ENCODE measurements at regions not wholly inside any gene's neighbourhood (a gene's known extent, or its start where the extent isn't known, plus 50 kb on each side); places are given as distances from the start of the nearest gene placed in this dataset.

GRCh38 chrX:42450228-42450627 is 327.7 kb downstream of the PPP1R2C start:
- no peaks in the 10 kb centered on the region for H3K9me2 ChIP-seq (replicated peaks; ENCODE audit: insufficient read depth, low read length)
- H3K4me3 ChIP-seq (ENCODE audit: low read length): no peak overlapping the region
- no peak overlapping the region for H3K27ac ChIP-seq (ENCODE audit: low read length)
- no peaks in the 10 kb centered on the region for H4K20me1 ChIP-seq (ENCODE audit: insufficient read depth, low read depth, low read length)
- no peak for DNase-seq
- H3K4me2 ChIP-seq (ENCODE audit: low read depth, low read length, poor library complexity, severe bottlenecking): no peak overlapping the region
- no peaks in the 10 kb centered on the region for H3K27me3 ChIP-seq (ENCODE audit: low read length)
- H3K36me3 ChIP-seq (ENCODE audit: insufficient read depth, low read length): no peaks in the 10 kb centered on the region
- H2AFZ ChIP-seq (ENCODE audit: low read length): no peak overlapping the region
- no peaks in the 10 kb centered on the region for H3K4me1 ChIP-seq (ENCODE audit: low read length)
- H3K9me3 ChIP-seq (ENCODE audit: low read length): peaks cover 3% of the 10 kb centered on the region
- H3K9ac ChIP-seq (ENCODE audit: low read length): no peak overlapping the region
- no peaks in the 10 kb centered on the region for H3K79me2 ChIP-seq (ENCODE audit: low read length)

GRCh38 chrX:42443267-42443666 is 334.7 kb downstream of the PPP1R2C start:
- no peaks in the 10 kb centered on the region for H3K36me3 ChIP-seq (ENCODE audit: insufficient read depth, low read length)
- no peak overlapping the region for H3K4me3 ChIP-seq (ENCODE audit: low read length)
- no peak overlapping the region for H2AFZ ChIP-seq (ENCODE audit: low read length)
- no peak overlapping the region for H3K4me2 ChIP-seq (ENCODE audit: low read depth, low read length, poor library complexity, severe bottlenecking)
- no peaks in the 10 kb centered on the region for H4K20me1 ChIP-seq (ENCODE audit: insufficient read depth, low read depth, low read length)
- no peaks in the 10 kb centered on the region for H3K79me2 ChIP-seq (ENCODE audit: low read length)
- H3K9me3 ChIP-seq (ENCODE audit: low read length): peaks cover 14% of the 10 kb centered on the region
- no peak overlapping the region for H3K9ac ChIP-seq (ENCODE audit: low read length)
- no peaks in the 10 kb centered on the region for H3K9me2 ChIP-seq (replicated peaks; ENCODE audit: insufficient read depth, low read length)
- no peaks in the 10 kb centered on the region for H3K27me3 ChIP-seq (ENCODE audit: low read length)
- H3K27ac ChIP-seq (ENCODE audit: low read length): no peak overlapping the region
- no peak for DNase-seq
- no peaks in the 10 kb centered on the region for H3K4me1 ChIP-seq (ENCODE audit: low read length)

- H3K9me2 ChIP-seq (replicated peaks; ENCODE audit: insufficient read depth, low read length): no peaks in the 10 kb centered on the region
- no peaks in the 10 kb centered on the region for H3K79me2 ChIP-seq (ENCODE audit: low read length)
- no peaks in the 10 kb centered on the region for H3K27me3 ChIP-seq (ENCODE audit: low read length)
- H3K9me3 ChIP-seq (ENCODE audit: low read length): peaks cover 14% of the 10 kb centered on the region
- H3K9ac ChIP-seq (ENCODE audit: low read length): no peak overlapping the region
- H3K4me2 ChIP-seq (ENCODE audit: low read depth, low read length, poor library complexity, severe bottlenecking): no peak overlapping the region
- no peak overlapping the region for H2AFZ ChIP-seq (ENCODE audit: low read length)
- no peak for DNase-seq
- H3K4me1 ChIP-seq (ENCODE audit: low read length): no peaks in the 10 kb centered on the region
- H3K36me3 ChIP-seq (ENCODE audit: insufficient read depth, low read length): no peaks in the 10 kb centered on the region
- no peaks in the 10 kb centered on the region for H4K20me1 ChIP-seq (ENCODE audit: insufficient read depth, low read depth, low read length)
- H3K4me3 ChIP-seq (ENCODE audit: low read length): no peak overlapping the region
- H3K27ac ChIP-seq (ENCODE audit: low read length): no peak overlapping the region
Observed at GRCh38 chrX:42442745-42443144, 335.2 kb downstream of the PPP1R2C start.

GRCh38 chrX:42437211-42437610 is 340.8 kb downstream of the PPP1R2C start:
- Histone ChIP-seq H3K4me1 (ENCODE audit: low read length) (no peaks in the 10 kb centered on the region), H3K9me3 (ENCODE audit: low read length) (peaks cover 14% of the 10 kb centered on the region), H3K36me3 (ENCODE audit: insufficient read depth, low read length) (no peaks in the 10 kb centered on the region), H3K9ac (ENCODE audit: low read length) (no peak overlapping the region), H3K4me2 (ENCODE audit: low read depth, low read length, poor library complexity, severe bottlenecking) (no peak overlapping the region), H3K4me3 (ENCODE audit: low read length) (no peak overlapping the region), H3K79me2 (ENCODE audit: low read length) (no peaks in the 10 kb centered on the region), H3K9me2 (replicated peaks; ENCODE audit: insufficient read depth, low read length) (no peaks in the 10 kb centered on the region), H3K27me3 (ENCODE audit: low read length) (no peaks in the 10 kb centered on the region), H3K27ac (ENCODE audit: low read length) (no peak overlapping the region), H2AFZ (ENCODE audit: low read length) (no peak overlapping the region), H4K20me1 (ENCODE audit: insufficient read depth, low read depth, low read length) (no peaks in the 10 kb centered on the region)
- DNase-seq: no peak

GRCh38 chrX:42434458-42435166 is 343.4 kb downstream of the PPP1R2C start:
- Histone ChIP-seq H3K27ac (ENCODE audit: low read length) (no peak overlapping the region), H3K27me3 (ENCODE audit: low read length) (no peaks in the 10 kb centered on the region), H3K9ac (ENCODE audit: low read length) (no peak overlapping the region), H3K4me3 (ENCODE audit: low read length) (no peak overlapping the region), H3K79me2 (ENCODE audit: low read length) (no peaks in the 10 kb centered on the region), H3K9me2 (replicated peaks; ENCODE audit: insufficient read depth, low read length) (no peaks in the 10 kb centered on the region), H3K4me1 (ENCODE audit: low read length) (no peaks in the 10 kb centered on the region), H3K4me2 (ENCODE audit: low read depth, low read length, poor library complexity, severe bottlenecking) (no peak overlapping the region), H2AFZ (ENCODE audit: low read length) (no peak overlapping the region), H3K9me3 (ENCODE audit: low read length) (peaks cover 17% of the 10 kb centered on the region), H3K36me3 (ENCODE audit: insufficient read depth, low read length) (no peaks in the 10 kb centered on the region), H4K20me1 (ENCODE audit: insufficient read depth, low read depth, low read length) (no peaks in the 10 kb centered on the region)
- DNase-seq: no peak

GRCh38 chrX:42432552-42432951 is 345.4 kb downstream of the PPP1R2C start:
- no peak overlapping the region for H3K27ac ChIP-seq (ENCODE audit: low read length)
- no peaks in the 10 kb centered on the region for H3K9me2 ChIP-seq (replicated peaks; ENCODE audit: insufficient read depth, low read length)
- no peaks in the 10 kb centered on the region for H3K4me1 ChIP-seq (ENCODE audit: low read length)
- H3K9ac ChIP-seq (ENCODE audit: low read length): no peak overlapping the region
- H3K79me2 ChIP-seq (ENCODE audit: low read length): no peaks in the 10 kb centered on the region
- H2AFZ ChIP-seq (ENCODE audit: low read length): no peak overlapping the region
- no peaks in the 10 kb centered on the region for H4K20me1 ChIP-seq (ENCODE audit: insufficient read depth, low read depth, low read length)
- H3K36me3 ChIP-seq (ENCODE audit: insufficient read depth, low read length): no peaks in the 10 kb centered on the region
- DNase-seq: no peak
- no peak overlapping the region for H3K4me2 ChIP-seq (ENCODE audit: low read depth, low read length, poor library complexity, severe bottlenecking)
- H3K4me3 ChIP-seq (ENCODE audit: low read length): no peak overlapping the region
- H3K9me3 ChIP-seq (ENCODE audit: low read length): peaks cover 16% of the 10 kb centered on the region
- no peaks in the 10 kb centered on the region for H3K27me3 ChIP-seq (ENCODE audit: low read length)

GRCh38 chrX:42422961-42423360 is 355.0 kb downstream of the PPP1R2C start:
- no peak for DNase-seq
- Histone ChIP-seq H3K27me3 (ENCODE audit: low read length) (no peaks in the 10 kb centered on the region), H3K4me2 (ENCODE audit: low read depth, low read length, poor library complexity, severe bottlenecking) (no peak overlapping the region), H3K36me3 (ENCODE audit: insufficient read depth, low read length) (no peaks in the 10 kb centered on the region), H3K4me3 (ENCODE audit: low read length) (no peak overlapping the region), H2AFZ (ENCODE audit: low read length) (no peak overlapping the region), H3K9me2 (replicated peaks; ENCODE audit: insufficient read depth, low read length) (no peaks in the 10 kb centered on the region), H3K9ac (ENCODE audit: low read length) (no peak overlapping the region), H4K20me1 (ENCODE audit: insufficient read depth, low read depth, low read length) (no peaks in the 10 kb centered on the region), H3K4me1 (ENCODE audit: low read length) (no peaks in the 10 kb centered on the region), H3K9me3 (ENCODE audit: low read length) (peaks cover 5% of the 10 kb centered on the region; the same call in 1 of the 2 replicates), H3K79me2 (ENCODE audit: low read length) (no peaks in the 10 kb centered on the region), H3K27ac (ENCODE audit: low read length) (no peak overlapping the region)

- Histone ChIP-seq H3K9ac (ENCODE audit: low read length) (no peak overlapping the region), H3K27me3 (ENCODE audit: low read length) (no peaks in the 10 kb centered on the region), H3K4me1 (ENCODE audit: low read length) (no peaks in the 10 kb centered on the region), H3K79me2 (ENCODE audit: low read length) (no peaks in the 10 kb centered on the region), H3K9me2 (replicated peaks; ENCODE audit: insufficient read depth, low read length) (no peaks in the 10 kb centered on the region), H3K4me3 (ENCODE audit: low read length) (no peak overlapping the region), H2AFZ (ENCODE audit: low read length) (no peak overlapping the region), H4K20me1 (ENCODE audit: insufficient read depth, low read depth, low read length) (no peaks in the 10 kb centered on the region), H3K27ac (ENCODE audit: low read length) (no peak overlapping the region), H3K4me2 (ENCODE audit: low read depth, low read length, poor library complexity, severe bottlenecking) (no peak overlapping the region), H3K36me3 (ENCODE audit: insufficient read depth, low read length) (no peaks in the 10 kb centered on the region), H3K9me3 (ENCODE audit: low read length) (peaks cover 10% of the 10 kb centered on the region; the same call in 1 of the 2 replicates)
- no peak for DNase-seq
Observed at GRCh38 chrX:42420426-42420825, 357.5 kb downstream of the PPP1R2C start.
